AG04450 (cell line): ENCODE measurements at regions not wholly inside any gene's neighbourhood (a gene's known extent, or its start where the extent isn't known, plus 50 kb on each side); places are given as distances from the start of the nearest gene placed in this dataset.
"Not testable (repeated sequence)": the region's sequence is repeated elsewhere in the genome, so short reads cannot be mapped to it uniquely, and the experiment has no call there.

ENCODE experiments used
- CTCF ChIA-PET: fragments of 300-600, 350-600 bp; formaldehyde crosslinking; extraction: SDS; loops from one replicate; lab custom pipeline; 2022; ENCODE audit warnings: antibody characterized with exemption, inconsistent platforms; lab: Charles Lee
- POLR2A ChIA-PET: fragments of 350-600 bp; formaldehyde crosslinking; extraction: SDS; loops from one replicate; lab custom pipeline; 2021; ENCODE audit warnings: antibody characterized with exemption, inconsistent platforms; lab: Yijun Ruan, JAX
- DNase-seq: peaks from one replicate; pipeline ENCODE4 v3.0.0-alpha.2; 2011; ENCODE audit warnings: low read depth, low spot score
- H3K27ac ChIP-seq: one replicate; pipeline ENCODE4 v1.5.1; 2012; ENCODE audit warnings: low read depth, low read length, control low read depth
- H3K27me3 ChIP-seq: one replicate; pipeline ENCODE4 v1.6.0; 2012; ENCODE audit warnings: low read length; ENCODE audit not compliant: control insufficient read depth, insufficient read depth
- H3K4me3 ChIP-seq: 2 replicates; pipeline ENCODE4 v1.5.1; 2011; ENCODE audit warnings: mild to moderate bottlenecking, low read depth, low read length, control low read depth
- H3K9me3 ChIP-seq: 2 replicates; pipeline ENCODE4 v1.5.1; 2012; ENCODE audit warnings: low read length; ENCODE audit not compliant: control insufficient read depth, insufficient read depth
- TF ChIP-seq, protein P1 (sequence below): IDR thresholded peaks from 2 replicates; pipeline ENCODE4 v1.5.1; 2011; ENCODE audit warnings: low read depth, low read length, control low read depth, inconsistent platforms

GRCh38 chr16:60091071-60091470, 1357.0 kb upstream of the GOT2 start:
- Histone ChIP-seq H3K9me3 (peaks cover 8% of the 10 kb centered on the region), H3K27ac (no peak overlapping the region), H3K27me3 (no peaks in the 10 kb centered on the region), H3K4me3 (no peak overlapping the region)
- TF ChIP-seq, protein P1, sequence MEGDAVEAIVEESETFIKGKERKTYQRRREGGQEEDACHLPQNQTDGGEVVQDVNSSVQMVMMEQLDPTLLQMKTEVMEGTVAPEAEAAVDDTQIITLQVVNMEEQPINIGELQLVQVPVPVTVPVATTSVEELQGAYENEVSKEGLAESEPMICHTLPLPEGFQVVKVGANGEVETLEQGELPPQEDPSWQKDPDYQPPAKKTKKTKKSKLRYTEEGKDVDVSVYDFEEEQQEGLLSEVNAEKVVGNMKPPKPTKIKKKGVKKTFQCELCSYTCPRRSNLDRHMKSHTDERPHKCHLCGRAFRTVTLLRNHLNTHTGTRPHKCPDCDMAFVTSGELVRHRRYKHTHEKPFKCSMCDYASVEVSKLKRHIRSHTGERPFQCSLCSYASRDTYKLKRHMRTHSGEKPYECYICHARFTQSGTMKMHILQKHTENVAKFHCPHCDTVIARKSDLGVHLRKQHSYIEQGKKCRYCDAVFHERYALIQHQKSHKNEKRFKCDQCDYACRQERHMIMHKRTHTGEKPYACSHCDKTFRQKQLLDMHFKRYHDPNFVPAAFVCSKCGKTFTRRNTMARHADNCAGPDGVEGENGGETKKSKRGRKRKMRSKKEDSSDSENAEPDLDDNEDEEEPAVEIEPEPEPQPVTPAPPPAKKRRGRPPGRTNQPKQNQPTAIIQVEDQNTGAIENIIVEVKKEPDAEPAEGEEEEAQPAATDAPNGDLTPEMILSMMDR, result no peak
- no peak for DNase-seq
- POLR2A ChIA-PET, result no interaction called here
- CTCF ChIA-PET, result no interaction called here

DNA sequence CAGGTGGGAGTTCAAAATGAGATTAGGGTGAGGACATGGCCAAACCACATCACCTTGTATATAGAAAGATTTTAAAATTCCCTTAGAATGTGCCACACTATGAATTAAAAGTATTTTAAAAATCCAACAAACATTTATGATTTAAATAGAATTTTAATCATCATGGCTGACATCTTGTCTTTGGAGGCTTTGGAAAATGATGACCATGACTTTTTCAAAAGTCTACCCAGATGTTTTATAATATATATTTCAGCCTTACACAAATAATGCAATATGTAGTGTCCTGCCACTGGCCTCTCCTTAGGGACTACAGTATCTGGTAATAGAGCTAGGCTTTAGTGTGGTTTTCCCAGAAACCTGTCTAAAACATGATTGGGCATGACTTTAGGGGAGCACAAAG, 1353.4 kb upstream of the GOT2 start:
- peaks cover 12% of the 10 kb centered on the region for H3K9me3 ChIP-seq
- POLR2A ChIA-PET, result no interaction called here
- no peak overlapping the region for H3K27ac ChIP-seq
- CTCF ChIA-PET, result no interaction called here
- DNase-seq, result no peak
- H3K4me3 ChIP-seq, result no peak overlapping the region
- TF ChIP-seq, protein P1, result no peak
- no peaks in the 10 kb centered on the region for H3K27me3 ChIP-seq

- H3K4me3 ChIP-seq, DNase-seq: not testable (repeated sequence)
Observed at GRCh38 chr16:60078819-60079218, 1344.7 kb upstream of the GOT2 start.

DNA sequence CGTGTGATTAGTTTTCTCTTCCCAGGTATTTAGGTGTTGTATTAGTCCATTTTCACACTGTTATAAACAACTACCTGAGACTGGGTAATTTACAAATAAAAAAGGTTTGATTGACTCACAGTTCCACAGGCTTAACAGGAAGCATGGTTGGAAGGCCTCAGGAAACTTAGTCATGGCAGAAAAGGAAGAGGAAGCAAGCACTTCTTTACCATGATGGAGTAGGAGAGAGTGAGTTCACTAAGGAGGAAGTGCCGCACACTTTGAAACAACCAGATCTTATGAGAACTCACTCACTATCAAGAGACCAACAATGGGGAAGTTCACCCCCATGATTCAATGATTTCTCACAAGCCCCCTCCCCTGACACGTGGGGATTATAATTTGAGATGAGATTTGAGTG, 1343.7 kb upstream of the GOT2 start:
- Histone ChIP-seq H3K27ac (no peak overlapping the region), H3K4me3 (no peak overlapping the region), H3K27me3 (no peaks in the 10 kb centered on the region), H3K9me3 (peaks cover 3% of the 10 kb centered on the region; the same call in 1 of the 2 replicates)
- POLR2A ChIA-PET, result no interaction called here
- CTCF ChIA-PET, result interaction anchor here (0.7 kb wide), 1 partner anchor 83 kb away, joined by 3 read pairs; no protein-coding TSS in a partner anchor
- no peak for DNase-seq
- TF ChIP-seq, protein P1, result no peak

More at GRCh38 chr16:60078819-60079218, 1344.7 kb upstream of the GOT2 start:
- H3K27ac ChIP-seq, CTCF ChIA-PET, POLR2A ChIA-PET, H3K9me3 ChIP-seq, H3K27me3 ChIP-seq: not testable (repeated sequence)

- no peaks in the 10 kb centered on the region for H3K27me3 ChIP-seq
- H3K9me3 ChIP-seq, result no peaks in the 10 kb centered on the region; the same call in 1 of the 2 replicates
- H3K27ac ChIP-seq, result no peak overlapping the region
- ChIA-PET POLR2A (no interaction called here), CTCF (no interaction called here)
- DNase-seq, result no peak
- no peak overlapping the region for H3K4me3 ChIP-seq
- TF ChIP-seq, protein P1, result no peak
Observed at GRCh38 chr16:60074378-60074777, 1340.3 kb upstream of the GOT2 start.

- Histone ChIP-seq H3K27me3 (no peaks in the 10 kb centered on the region), H3K9me3 (no peaks in the 10 kb centered on the region; the same call in 1 of the 2 replicates), H3K27ac (no peak overlapping the region), H3K4me3 (no peak overlapping the region)
- DNase-seq, result no peak
- CTCF ChIA-PET, result no interaction called here
- POLR2A ChIA-PET, result no interaction called here
- TF ChIP-seq, protein P1, result no peak
Observed at GRCh38 chr16:60073376-60073775, 1339.3 kb upstream of the GOT2 start.
